ENCODE measurements at regions not wholly inside any gene's neighbourhood (a gene's known extent, or its start where the extent isn't known, plus 50 kb on each side); places are given as distances from the start of the nearest gene placed in this dataset.

DNA sequence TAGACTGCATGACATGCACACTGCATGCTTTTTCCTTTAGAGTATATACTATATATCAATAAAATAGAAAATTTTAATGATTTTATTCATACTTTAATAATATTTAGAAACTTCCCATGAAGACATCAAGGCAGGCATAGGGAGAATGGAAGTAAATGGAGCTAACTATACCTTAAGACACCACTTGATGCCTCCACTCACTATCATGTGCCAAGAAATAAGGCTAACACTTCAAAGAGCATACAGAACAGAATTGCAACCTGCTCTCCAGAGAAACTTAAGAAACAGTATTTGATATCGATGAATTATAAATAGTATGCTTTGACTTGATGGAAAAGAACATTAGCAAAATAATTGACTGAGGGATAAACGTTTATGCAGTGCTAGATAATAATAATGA is 192.6 kb upstream of the MBNL1 start:
- H3K4me1 Mint-ChIP-seq, result peaks cover 5% of the 10 kb centered on the region

DNA sequence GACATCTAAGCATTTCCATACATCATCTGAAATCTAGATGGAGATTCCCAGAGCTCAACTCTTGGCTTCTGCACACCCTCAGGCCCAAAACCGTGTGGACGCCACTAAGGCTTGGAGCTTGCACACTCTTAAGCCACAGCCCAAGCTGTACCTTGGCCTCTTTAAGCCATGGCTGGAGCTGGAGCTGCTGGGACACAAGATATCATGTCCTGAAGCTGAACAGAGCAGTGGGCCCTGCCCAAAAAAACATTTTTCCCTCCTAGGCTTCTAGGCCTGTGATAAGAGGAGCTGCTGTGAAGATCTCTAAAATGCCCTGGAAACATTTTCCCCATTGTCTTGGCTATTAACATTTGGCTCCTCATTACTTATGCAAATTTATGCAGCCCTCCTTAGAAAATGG is 188.7 kb upstream of the MBNL1 start:
- Mint-ChIP-seq H3K36me3 (ENCODE audit: low read depth) (peaks cover 3% of the 10 kb centered on the region), H3K4me3 (no peak overlapping the region)

More for the DNA sequence above, 192.6 kb upstream of the MBNL1 start:
- H3K27me3 Mint-ChIP-seq, result no peaks in the 10 kb centered on the region
- DNase-seq (no peak), ATAC-seq (no peak)
- peaks cover 3% of the 10 kb centered on the region for H3K36me3 Mint-ChIP-seq (ENCODE audit: low read depth)
- H3K4me3 Mint-ChIP-seq, result no peak overlapping the region
- H3K27ac Mint-ChIP-seq, result no peak overlapping the region
- H3K9me3 ChIP-seq (ENCODE audit: control insufficient read depth, low read length, poor library complexity, severe bottlenecking), result no peaks in the 10 kb centered on the region

DNA sequence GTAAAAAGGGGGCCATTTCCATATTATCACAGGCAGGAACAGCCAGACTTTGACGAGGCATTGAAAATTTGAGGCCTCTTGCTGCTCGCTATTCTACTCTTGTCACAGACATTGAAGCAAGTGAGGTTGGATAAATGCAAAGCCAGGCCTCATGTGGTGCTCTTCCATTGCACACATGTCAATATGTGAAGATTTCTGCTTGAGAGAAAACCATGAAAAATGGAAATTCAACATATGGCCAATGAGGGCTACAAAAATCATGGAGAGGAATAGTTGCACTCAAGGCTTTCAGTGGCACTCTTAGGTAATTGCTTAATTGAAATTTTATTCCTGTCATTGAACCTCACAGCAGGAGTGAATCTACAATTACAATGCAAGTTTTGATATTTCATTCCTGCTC is 185.6 kb upstream of the MBNL1 start:
- Mint-ChIP-seq H3K27me3 (no peaks in the 10 kb centered on the region), H3K36me3 (ENCODE audit: low read depth) (peaks cover 3% of the 10 kb centered on the region)
- ATAC-seq, result no peak

More for the DNA sequence above, 188.7 kb upstream of the MBNL1 start:
- no peak for DNase-seq
- no peak overlapping the region for H3K27ac Mint-ChIP-seq
- no peak for ATAC-seq
- no peaks in the 10 kb centered on the region for H3K9me3 ChIP-seq (ENCODE audit: control insufficient read depth, low read length, poor library complexity, severe bottlenecking)
- peaks cover 2% of the 10 kb centered on the region for H3K4me1 Mint-ChIP-seq
- no peaks in the 10 kb centered on the region for H3K27me3 Mint-ChIP-seq

DNA sequence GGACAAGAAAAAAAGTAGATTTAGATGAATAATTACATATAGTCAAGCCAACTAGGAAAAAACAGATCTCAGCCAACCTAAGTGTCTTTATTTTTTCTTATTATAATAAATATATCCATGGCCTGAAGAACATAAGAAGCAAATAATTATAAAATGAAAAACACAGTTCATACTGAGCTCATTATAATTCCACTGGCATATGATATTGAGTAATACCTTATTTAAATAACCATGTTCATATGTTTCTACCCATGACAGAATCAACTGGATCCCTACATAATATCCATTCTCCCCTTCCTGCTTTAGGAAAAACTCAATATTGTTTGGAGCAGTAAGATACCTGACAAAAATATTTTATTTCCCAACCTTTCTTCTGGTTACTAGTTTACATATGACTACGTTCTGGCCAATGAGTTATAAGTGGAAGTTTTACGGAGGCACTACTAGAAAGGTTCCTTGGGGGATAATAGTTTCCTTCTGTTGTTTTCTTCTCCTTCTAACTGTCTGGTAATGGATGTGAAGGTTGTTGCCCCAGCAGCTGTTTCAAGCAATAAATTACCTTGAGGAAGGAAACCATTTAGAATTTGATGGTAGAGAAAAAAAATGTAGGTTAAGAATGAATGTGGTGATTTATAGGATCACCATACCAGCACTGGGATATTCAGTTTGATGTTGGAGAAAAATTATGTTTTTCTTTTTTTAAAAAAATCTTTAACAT is 184.1 kb upstream of the MBNL1 start:
- no peaks in the 10 kb centered on the region for H3K27me3 Mint-ChIP-seq
- no peaks in the 10 kb centered on the region for H3K9me3 ChIP-seq (ENCODE audit: control insufficient read depth, low read length, poor library complexity, severe bottlenecking)
- peaks cover 2% of the 10 kb centered on the region for H3K4me1 Mint-ChIP-seq
- no peak overlapping the region for H3K4me3 Mint-ChIP-seq
- H3K36me3 Mint-ChIP-seq (ENCODE audit: low read depth), result peaks cover 3% of the 10 kb centered on the region
- ATAC-seq (no peak), DNase-seq (no peak)
- no peak overlapping the region for H3K27ac Mint-ChIP-seq

More for the DNA sequence above, 185.6 kb upstream of the MBNL1 start:
- no peaks in the 10 kb centered on the region for H3K9me3 ChIP-seq (ENCODE audit: control insufficient read depth, low read length, poor library complexity, severe bottlenecking)
- peaks cover 2% of the 10 kb centered on the region for H3K4me1 Mint-ChIP-seq
- H3K27ac Mint-ChIP-seq, result no peak overlapping the region
- no peak for DNase-seq
- H3K4me3 Mint-ChIP-seq, result no peak overlapping the region

DNA sequence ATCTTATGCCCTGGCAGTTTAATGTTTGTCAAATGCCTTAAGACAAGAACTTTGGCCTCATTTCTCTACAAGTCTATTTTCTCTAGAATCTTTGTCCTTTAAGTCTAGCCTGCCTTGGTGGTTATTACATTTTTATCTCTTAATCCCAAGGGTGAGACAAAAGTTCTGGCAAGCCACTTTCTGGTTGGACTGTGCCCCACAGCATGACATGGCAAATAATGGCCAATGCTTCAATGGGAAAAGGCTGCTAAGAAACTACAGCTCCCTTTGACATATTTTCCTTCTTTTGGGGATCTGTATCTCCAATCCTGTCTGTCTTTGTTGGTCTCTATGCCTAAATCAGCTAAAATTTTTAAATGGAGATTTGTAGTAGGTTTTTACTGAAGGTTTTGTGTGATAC is 181.6 kb upstream of the MBNL1 start:
- Mint-ChIP-seq H3K27ac (no peak overlapping the region), H3K36me3 (ENCODE audit: low read depth) (peaks cover 3% of the 10 kb centered on the region), H3K4me1 (peaks cover 4% of the 10 kb centered on the region), H3K4me3 (no peak overlapping the region), H3K27me3 (no peaks in the 10 kb centered on the region)
- DNase-seq (no peak), ATAC-seq (no peak)
- no peaks in the 10 kb centered on the region for H3K9me3 ChIP-seq (ENCODE audit: control insufficient read depth, low read length, poor library complexity, severe bottlenecking)

DNA sequence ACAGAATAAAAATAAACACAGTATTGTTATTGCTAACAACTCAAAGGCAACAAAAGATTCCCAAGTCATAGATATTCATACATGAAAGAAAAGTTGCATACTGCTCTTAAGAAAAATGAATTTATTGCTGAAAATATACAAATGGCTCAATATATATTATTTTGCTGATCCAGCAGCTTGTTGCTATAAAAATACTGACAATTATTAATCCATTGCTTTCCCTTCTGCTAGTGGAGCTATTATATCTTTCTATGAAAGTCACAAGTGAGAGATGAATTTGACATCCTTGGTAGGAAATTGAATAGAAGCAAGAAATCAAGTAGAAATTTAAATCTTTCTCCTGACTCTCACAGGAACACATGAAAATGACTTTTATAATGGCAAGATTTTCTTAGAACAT is 179.2 kb upstream of the MBNL1 start:
- Mint-ChIP-seq H3K27ac (no peak overlapping the region), H3K36me3 (ENCODE audit: low read depth) (peaks cover 3% of the 10 kb centered on the region), H3K4me1 (peaks cover 4% of the 10 kb centered on the region), H3K4me3 (no peak overlapping the region), H3K27me3 (no peaks in the 10 kb centered on the region)
- DNase-seq, result no peak
- no peak for ATAC-seq
- H3K9me3 ChIP-seq (ENCODE audit: control insufficient read depth, low read length, poor library complexity, severe bottlenecking), result no peaks in the 10 kb centered on the region

DNA sequence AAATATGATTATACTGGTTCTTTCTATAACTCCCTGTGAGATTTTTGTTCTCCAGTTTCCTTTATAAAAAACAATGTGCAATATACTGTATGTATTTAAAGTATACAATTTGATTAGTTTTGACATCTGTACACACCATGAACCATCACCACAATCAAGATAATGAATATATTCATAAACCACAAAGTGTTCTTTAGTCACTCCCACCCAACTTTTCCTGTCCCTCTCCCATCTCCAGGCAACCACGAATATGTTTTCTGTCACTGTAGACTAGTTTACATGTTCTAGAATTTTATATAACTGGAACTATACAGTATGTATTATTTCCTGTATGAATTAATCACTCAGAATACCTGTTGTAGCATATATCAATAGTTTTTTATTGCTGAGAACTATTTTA is 177.0 kb upstream of the MBNL1 start:
- H3K9me3 ChIP-seq (ENCODE audit: control insufficient read depth, low read length, poor library complexity, severe bottlenecking), result no peaks in the 10 kb centered on the region
- Mint-ChIP-seq H3K27ac (no peak overlapping the region), H3K4me3 (no peak overlapping the region), H3K27me3 (no peaks in the 10 kb centered on the region), H3K36me3 (ENCODE audit: low read depth) (peaks cover 2% of the 10 kb centered on the region), H3K4me1 (peaks cover 2% of the 10 kb centered on the region)
- DNase-seq (no peak), ATAC-seq (no peak)

DNA sequence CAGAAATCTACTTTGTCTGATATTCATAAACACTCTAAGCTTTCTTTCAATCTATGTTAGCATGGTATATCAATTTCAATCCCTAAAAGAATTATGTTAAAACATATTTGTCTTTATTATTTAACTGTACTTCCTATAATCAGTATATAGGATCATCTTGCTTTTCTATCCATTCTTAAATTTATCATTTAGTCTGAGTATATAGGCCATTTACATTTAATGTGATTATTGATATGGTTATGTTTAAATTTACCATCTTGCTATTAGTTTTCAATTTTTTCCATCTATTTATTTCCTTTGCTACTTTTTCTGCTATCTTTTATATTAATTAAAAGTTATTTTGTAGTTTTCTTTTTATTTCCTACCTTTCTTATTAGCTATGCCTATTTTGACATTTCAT is 174.8 kb upstream of the MBNL1 start:
- H3K4me1 Mint-ChIP-seq, result peaks cover 2% of the 10 kb centered on the region
- H3K4me3 Mint-ChIP-seq, result no peak overlapping the region
- no peaks in the 10 kb centered on the region for H3K27me3 Mint-ChIP-seq
- ATAC-seq, result no peak
- no peaks in the 10 kb centered on the region for H3K9me3 ChIP-seq (ENCODE audit: control insufficient read depth, low read length, poor library complexity, severe bottlenecking)
- no peak for DNase-seq
- peaks cover 2% of the 10 kb centered on the region for H3K36me3 Mint-ChIP-seq (ENCODE audit: low read depth)
- no peak overlapping the region for H3K27ac Mint-ChIP-seq

DNA sequence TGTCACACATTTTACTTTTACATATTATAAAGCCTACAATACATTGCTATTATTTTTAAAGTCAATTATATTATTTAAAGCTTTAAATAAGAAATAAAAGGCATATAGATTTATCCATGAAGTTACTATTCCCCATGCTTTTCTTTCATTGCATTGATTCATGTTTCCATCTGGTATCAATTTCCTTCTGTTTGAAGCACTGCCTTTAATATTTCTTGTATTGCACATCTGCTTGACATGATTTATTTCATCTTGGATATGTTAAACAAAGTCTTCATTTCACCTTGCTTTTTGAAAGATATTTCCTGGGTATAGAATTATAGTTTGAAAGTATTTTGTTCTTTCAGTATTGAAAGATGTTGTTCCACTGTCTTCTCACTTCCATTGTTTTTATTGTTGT is 174.3 kb upstream of the MBNL1 start:
- H3K9me3 ChIP-seq (ENCODE audit: control insufficient read depth, low read length, poor library complexity, severe bottlenecking), result no peaks in the 10 kb centered on the region
- no peak for DNase-seq
- H3K4me1 Mint-ChIP-seq, result peaks cover 2% of the 10 kb centered on the region
- H3K27me3 Mint-ChIP-seq, result no peaks in the 10 kb centered on the region
- no peak for ATAC-seq
- H3K36me3 Mint-ChIP-seq (ENCODE audit: low read depth), result peaks cover 2% of the 10 kb centered on the region
- no peak overlapping the region for H3K4me3 Mint-ChIP-seq
- no peak overlapping the region for H3K27ac Mint-ChIP-seq

DNA sequence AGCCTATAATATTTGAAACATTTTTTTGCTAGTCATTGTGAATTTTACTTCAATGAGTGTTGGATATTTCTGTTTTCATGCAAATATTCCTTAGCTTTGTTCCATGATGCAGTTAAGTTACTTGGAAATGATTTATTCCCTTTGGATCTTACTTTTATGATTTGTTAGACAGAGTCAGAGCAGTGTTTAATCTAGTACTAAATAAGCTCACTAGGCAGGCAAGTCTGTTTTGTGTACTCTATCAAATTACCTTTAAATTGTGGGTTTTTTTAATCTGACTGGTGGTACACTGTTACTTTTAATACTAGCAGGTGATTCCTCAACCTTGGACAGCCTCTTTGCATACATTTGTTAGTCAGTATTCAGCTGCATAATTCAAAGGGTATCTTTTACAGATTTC is 173.3 kb upstream of the MBNL1 start:
- DNase-seq (no peak), ATAC-seq (no peak)
- Mint-ChIP-seq H3K27ac (no peak overlapping the region), H3K36me3 (ENCODE audit: low read depth) (peaks cover 2% of the 10 kb centered on the region), H3K4me3 (no peak overlapping the region), H3K27me3 (no peaks in the 10 kb centered on the region), H3K4me1 (peaks cover 2% of the 10 kb centered on the region)
- H3K9me3 ChIP-seq (ENCODE audit: control insufficient read depth, low read length, poor library complexity, severe bottlenecking), result no peaks in the 10 kb centered on the region

DNA sequence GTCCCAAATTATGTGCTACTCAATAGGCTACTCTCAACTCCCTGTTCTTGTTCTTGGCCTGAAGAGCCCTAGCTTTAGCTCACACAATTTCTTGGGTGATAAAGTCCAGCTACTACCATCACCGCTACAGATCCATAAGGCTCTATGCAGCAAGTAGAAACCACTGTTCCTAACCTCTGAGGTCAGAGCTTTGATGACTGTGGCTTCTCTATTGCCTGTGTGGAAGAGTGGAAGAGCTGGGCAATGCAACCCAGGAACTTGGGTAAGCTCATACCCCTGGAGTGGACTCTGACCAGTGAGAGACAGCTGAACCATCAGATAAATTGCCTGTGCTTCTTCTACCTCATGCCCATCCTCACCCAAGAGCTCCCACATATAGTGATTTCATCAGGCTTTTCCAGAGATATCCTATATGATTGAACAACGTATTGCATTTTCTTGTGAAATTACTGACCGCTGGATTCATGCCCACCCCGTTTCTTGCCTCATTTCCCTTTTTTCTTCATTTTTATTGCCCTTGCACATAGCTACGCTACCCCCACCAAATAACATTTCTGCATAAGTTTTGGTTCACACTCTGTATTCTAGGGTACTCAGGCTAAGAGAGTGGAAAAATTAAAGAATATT is 172.3 kb upstream of the MBNL1 start:
- DNase-seq (no peak), ATAC-seq (no peak)
- H3K9me3 ChIP-seq (ENCODE audit: control insufficient read depth, low read length, poor library complexity, severe bottlenecking), result no peaks in the 10 kb centered on the region
- H3K4me1 Mint-ChIP-seq, result peaks cover 2% of the 10 kb centered on the region
- H3K27ac Mint-ChIP-seq, result no peak overlapping the region
- no peaks in the 10 kb centered on the region for H3K27me3 Mint-ChIP-seq
- no peak overlapping the region for H3K4me3 Mint-ChIP-seq
- peaks cover 2% of the 10 kb centered on the region for H3K36me3 Mint-ChIP-seq (ENCODE audit: low read depth)

DNA sequence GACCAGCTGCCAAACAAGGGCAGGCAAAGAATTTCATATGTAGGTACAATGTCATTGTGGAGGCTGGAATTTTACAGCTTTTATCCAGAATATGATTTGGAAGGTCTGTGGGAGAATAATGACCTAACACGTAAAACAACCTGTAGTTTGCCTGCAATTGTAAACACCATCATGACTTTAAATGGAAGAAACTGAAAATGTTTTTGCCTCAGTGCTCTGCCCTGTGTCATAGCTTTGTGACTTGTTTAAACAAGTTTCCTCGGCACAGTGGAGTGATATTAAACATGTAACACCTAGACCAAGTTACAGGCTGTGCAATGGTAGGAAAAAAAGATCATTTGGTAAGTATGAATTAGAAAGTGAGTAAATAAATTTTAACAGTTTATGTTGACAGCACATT is 171.6 kb upstream of the MBNL1 start:
- Mint-ChIP-seq H3K36me3 (ENCODE audit: low read depth) (peaks cover 2% of the 10 kb centered on the region), H3K27ac (no peak overlapping the region), H3K4me3 (no peak overlapping the region), H3K4me1 (no peaks in the 10 kb centered on the region), H3K27me3 (no peaks in the 10 kb centered on the region)
- no peaks in the 10 kb centered on the region for H3K9me3 ChIP-seq (ENCODE audit: control insufficient read depth, low read length, poor library complexity, severe bottlenecking)
- no peak for DNase-seq
- ATAC-seq, result no peak

DNA sequence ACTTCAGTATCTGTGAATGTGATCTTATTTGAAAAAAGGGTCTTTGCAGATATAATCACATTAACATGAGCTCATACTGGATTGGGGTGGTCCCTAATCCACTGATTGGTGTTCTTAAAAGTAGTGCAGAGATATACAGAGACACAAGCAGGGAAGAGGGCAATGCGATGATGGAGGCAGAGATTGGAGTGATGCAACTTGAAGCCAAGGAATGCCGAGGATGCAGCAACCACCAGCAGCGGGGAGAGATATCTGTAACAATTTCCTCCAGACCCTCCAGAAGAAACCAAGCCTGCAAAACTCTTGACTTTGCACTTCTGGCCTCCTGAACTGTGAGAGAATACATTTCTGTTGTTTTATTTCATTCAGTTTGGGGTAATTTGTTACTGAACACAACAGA is 171.0 kb upstream of the MBNL1 start:
- no peaks in the 10 kb centered on the region for H3K9me3 ChIP-seq (ENCODE audit: control insufficient read depth, low read length, poor library complexity, severe bottlenecking)
- Mint-ChIP-seq H3K36me3 (ENCODE audit: low read depth) (peaks cover 2% of the 10 kb centered on the region), H3K27me3 (no peaks in the 10 kb centered on the region), H3K4me3 (no peak overlapping the region), H3K4me1 (peaks cover under 1% of the 10 kb centered on the region), H3K27ac (no peak overlapping the region)
- ATAC-seq, result no peak
- no peak for DNase-seq

DNA sequence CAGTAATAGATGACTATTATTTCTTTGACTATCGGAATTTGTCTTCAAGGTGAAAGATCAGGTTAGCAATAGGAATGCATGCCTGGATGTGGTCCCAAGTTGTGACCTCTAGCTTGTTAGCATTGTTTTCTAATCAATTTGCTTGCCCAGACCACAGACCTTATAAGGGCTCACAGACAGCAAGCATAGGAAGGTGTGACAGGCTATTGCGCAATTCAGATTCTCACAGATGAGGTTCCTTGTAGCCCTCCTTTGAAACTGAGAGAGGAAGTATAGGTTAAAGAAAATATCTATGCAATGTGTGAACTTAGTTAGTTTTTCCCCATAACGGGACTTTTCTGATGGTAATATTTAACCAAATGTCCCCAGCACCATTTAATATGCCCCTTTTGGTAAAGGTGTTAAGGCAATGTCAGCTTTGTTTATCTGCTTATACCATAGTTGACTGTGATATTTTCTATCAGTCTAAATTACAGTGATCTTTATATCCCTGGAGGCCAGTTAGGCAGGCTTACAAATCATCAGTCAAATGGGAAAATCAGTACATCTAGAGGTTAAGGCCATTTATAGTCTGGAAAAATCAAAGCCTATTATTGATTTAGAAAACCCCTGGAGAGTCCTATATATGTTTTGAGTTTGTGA is 168.1 kb upstream of the MBNL1 start:
- ATAC-seq (no peak), DNase-seq (no peak)
- H3K9me3 ChIP-seq (ENCODE audit: control insufficient read depth, low read length, poor library complexity, severe bottlenecking), result no peaks in the 10 kb centered on the region
- H3K27ac Mint-ChIP-seq, result no peak overlapping the region
- peaks cover 4% of the 10 kb centered on the region for H3K4me1 Mint-ChIP-seq
- H3K36me3 Mint-ChIP-seq (ENCODE audit: low read depth), result peaks cover 2% of the 10 kb centered on the region
- no peaks in the 10 kb centered on the region for H3K27me3 Mint-ChIP-seq
- no peak overlapping the region for H3K4me3 Mint-ChIP-seq
